ENCODE measurements at regions not wholly inside any gene's neighbourhood (a gene's known extent, or its start where the extent isn't known, plus 50 kb on each side); places are given as distances from the start of the nearest gene placed in this dataset.
A peak's percentile ranks its signal among the peaks of the same experiment; 100 is the strongest.

DNA sequence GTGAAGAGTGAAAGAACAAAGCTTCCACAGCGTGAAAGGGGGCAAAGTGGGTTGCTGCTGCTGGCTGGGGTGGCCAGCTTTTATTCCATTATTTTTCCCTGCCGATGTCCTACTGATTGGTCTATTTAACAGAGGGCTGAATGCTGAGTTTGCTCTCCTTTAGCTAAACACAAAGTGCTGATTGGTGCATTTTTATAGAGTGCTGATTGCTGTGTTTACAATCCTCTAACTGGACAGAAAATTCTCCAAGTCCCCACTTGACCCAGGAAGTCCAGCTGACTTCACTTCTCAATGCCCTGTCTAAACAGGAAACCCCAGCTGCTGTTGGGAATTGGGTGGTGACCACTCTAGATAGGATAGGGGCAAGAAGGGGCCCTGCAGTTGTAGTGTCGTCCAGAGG lies 335.6 kb upstream of the RBMY1B start:
- no peak for DNase-seq

DNA sequence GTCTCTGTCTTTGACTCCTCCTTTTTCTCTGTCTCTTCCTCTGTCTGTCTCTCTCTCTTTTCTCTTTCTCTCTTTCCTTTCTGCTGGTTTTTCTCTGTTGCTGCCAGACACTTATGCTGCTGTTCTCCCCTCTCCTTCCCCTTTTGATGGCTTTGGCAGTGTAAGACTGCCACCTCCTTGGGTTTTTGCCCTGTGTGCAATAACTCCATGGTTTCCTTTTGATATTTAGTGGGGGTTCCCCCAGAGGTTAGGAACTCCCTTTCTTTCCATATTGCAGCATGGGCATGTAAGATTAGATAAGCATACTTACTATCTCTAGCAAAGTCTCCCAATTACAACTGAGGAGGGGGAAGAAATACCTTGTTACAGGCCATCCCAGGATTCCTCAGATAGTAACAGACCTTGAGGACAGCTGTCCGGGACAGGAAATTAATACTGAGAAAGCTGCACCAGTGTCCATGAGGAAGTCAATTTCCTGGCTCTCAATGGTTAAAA lies 333.8 kb upstream of the RBMY1B start:
- no peak for DNase-seq

DNA sequence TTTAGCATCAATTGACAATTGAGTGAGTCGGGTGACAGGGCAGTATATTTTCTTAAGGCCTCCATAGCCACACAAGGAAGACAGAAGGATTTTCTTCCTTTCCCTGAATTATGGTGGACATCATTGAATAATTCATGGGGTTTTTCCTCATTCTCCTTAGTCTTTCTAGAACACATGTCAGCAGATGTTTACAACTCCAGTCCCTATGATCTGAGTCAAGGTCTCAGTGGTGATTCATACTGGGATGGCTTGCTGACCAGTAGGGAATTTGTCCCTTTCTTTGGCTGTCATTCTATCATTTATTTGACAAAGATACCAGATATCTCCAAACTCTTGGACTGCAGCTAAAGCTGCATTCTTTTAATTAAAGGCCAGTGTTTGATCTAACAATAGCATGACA lies 332.9 kb upstream of the RBMY1B start:
- DNase-seq: no peak

DNA sequence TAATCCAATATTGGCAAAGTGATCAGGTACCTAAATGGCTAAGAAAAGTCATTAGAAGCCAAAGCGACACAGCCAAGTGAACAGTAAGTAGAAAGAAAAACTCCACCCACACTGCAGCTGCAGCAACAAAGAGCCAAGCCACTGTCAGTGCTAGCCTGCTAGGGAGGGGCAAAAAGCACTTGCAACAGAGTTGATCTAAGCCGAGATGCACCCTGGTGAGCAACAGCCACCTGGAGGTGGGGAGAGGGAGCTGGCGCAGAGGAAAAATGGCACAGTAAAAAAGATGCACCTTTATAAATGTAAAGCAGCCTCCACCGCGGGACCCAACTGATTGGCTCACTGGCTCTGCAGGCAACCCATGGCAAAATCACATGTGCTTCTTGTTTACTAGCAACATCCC lies 330.2 kb upstream of the RBMY1B start:
- peak in 3 of 5 donors; percentile 14 to 40 (median 24) for DNase-seq

DNA sequence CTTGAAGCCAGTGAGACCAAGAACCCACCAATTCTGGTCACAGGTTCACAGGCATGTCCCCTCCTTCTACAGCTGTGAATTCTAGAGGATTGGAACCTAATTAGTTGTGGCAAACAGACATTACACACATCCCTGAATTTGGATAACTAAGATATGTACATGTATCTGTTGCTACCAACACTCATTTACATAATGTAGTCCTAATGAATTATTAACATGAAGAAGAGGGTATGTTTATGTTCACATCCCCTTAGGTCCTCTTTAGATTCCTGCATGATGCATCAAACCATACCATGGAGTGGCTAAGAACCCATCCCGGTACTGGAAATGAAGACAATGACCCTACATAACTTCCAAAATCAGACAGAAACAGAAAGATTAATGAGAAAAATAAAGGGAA lies 326.9 kb upstream of the RBMY1B start:
- DNase-seq: no peak

DNA sequence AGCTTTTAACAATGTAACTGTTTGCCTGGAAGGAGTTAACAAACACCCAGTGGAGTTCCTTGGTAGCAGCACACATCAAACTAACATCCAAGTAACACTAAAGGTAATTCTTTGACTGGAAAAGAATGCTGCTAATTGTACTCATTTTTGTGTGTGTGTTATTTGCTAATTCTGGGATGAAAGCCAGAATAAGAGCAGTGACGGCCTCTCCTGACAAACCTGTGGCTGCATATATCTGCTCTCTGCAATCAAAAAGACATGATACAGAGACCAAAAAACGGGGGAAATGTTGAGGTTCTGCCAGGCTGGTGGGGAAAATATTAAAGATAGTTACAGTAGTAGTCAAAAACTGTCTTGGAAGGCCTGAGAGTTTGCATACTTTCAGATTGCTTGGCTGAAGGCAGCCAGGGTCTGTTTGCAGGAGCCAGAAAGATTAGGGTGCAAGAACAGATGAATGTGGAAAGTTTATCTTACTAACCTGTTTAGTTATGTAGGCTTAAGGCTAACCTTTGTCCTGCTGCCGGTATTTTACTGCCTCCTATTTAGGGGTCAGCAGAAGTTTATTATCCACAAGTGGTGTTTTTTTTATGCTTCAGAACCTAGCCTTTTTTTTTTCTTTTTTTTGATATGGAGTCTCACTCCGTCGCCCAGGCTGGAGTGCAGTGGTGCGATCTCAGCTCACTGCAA lies 325.6 kb upstream of the RBMY1B start:
- DNase-seq: no peak

DNA sequence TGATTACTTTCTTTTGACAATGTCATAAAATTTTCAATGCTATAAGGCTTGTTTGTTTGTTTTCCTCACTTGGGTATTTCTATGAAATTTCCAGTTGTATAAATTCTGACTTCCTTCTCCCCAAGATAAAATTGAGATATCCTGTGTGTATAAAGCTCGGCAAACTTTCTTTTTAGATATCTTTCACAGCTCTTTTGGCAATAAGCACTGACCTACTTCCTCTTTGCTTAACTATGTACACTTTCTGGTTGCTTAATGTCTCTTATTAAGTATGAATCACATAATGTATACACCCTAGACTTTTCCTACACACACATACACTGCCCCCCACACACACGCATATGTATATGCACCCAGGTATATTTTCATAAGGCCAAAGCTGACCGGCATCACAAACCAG lies 318.4 kb upstream of the RBMY1B start:
- DNase-seq: no peak

DNA sequence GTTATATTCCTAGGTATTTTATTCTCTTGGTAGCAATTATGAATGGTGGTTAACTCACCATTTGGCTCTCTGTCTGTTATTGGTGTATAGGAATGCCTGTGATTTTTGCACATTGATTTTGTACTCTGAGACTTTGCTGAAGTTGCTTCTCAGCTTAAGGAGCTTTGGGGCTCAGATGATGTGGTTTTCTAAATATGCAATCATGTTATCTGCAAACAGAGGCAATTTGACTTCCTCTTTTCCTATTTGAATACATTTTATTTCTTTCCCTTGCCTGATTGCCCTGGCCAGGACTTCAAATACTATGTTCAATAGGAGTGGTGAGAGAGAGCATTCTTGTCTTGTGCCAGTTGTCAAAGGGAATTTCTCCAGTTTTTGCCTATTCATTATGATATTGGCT lies 310.9 kb upstream of the RBMY1B start:
- DNase-seq: no peak

DNA sequence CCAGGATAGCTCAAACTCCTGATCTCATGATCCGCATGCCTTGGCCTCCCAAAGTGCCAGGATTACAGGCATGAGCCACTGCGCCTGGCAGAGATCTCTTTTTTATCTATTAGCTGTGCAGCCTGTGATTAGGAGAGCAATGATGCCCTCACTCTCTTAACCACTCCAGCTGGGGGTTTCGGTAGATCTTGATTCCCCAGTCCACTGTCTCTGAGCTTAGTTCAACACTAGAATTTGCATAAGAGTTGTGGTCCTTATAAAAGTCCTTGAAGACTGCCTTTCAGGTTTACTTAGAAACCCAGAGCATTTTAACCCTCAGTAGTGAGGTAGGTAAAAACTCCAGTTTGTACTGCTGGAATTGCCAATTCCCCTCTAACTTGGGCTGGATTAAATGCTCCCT lies 283.3 kb upstream of the RBMY1B start:
- DNase-seq: no peak

DNA sequence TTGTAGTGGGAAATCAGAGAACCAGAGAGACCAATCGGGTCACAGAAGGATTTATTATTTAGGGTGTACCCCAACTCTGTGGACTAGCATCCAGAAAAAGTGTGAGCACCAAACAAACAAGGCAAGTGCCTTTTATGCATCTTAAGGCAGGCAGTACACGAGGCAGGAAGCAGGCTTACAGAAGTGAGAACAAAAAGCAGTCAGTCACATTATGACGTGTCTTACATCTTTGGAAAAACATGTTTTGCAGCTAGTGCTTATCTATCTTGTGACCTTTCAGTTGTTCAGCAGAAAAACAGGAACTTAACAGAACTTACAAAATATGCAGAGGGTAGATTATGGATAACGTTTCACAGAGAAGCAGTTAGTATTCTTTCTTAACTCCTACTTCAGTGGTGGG lies 270.9 kb upstream of the RBMY1B start:
- peak in 2 of 5 donors; percentile 6 to 34 for DNase-seq

DNA sequence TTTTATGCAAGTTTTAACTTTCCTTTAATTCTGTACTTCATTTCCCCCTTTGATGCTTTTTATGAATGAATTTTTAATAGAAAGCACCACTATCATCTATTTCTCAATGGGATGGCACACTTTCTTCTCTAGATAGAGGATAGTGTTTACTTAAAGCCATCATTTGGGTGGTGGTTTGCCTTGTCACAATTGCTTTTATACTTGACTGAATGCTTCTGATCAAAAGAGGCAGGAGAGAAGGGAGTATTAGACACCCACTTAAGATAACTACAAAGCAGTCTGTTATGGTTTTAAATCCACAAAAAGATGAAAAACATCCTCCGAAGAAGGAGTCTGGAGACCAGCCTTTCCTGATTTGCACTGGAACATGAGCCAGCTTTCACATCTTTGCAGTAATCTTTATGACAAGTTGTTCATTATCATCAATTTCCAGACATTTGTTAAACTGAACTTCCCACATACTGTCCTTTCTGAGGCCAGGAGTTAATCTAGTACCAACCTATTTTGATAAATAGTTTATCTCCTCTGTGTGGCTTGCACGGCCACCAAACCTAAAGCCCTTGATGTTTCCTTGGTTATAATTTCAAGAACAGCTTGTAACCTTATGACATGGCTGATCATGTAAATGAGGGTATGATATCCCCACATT lies 270.4 kb upstream of the RBMY1B start:
- DNase-seq: no peak

DNA sequence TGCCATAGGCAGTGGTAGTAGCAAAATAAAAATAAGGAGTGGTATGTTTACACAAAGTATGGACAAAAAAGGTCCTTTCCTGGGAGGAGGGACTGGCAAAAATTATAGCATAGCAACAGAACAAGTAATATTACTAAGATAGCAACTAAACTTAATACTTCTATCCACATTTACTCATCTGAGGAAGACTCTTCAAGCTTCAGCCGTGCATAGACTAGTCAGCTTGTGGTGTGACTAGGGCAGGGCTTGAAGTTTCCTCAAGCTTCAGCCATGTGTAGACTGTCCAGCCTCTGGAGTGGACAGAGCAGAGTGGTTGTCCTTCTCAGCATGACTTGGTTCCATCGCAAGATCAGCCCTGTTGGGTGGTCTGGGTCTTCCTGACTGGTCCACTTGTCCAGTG lies 268.3 kb upstream of the RBMY1B start:
- DNase-seq: no peak

DNA sequence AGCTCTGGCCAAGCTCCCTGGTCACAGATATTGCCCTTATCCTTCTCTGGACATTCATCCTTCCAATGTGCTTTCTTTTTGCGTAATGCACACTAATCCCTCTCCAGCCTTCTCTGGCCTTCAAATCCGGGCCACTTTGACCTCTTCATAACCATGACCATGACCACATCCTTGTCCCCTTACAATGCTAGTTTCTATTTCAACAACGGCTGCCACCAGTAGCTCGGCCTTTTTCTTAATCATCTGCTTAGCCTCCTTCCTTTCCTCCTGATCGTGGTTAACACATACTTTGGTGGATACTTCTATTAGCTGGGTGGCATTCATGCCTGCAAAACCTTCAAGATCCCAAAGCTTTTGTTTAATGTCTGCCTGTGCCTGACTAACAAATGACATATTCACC lies 264.4 kb upstream of the RBMY1B start:
- DNase-seq: no peak

DNA sequence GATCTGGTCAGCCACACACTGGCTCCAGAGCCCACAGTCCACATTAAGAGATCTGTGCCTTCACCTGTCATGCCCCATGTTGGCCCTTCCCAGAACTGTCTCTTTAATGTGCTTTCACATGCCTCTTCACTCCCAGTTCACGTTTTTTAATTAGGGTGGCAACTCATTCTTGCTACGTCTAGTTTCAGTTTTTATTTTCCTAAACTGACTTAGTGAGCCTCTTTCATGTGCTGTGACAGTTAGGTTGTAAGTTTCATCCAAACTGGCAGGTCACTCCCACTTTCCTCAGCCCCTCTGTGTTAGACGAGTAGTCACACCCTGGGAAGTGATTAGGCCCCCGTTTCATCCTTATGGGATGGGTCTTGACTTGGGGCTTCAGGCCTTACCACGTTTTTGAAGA lies 262.5 kb upstream of the RBMY1B start:
- DNase-seq: no peak

DNA sequence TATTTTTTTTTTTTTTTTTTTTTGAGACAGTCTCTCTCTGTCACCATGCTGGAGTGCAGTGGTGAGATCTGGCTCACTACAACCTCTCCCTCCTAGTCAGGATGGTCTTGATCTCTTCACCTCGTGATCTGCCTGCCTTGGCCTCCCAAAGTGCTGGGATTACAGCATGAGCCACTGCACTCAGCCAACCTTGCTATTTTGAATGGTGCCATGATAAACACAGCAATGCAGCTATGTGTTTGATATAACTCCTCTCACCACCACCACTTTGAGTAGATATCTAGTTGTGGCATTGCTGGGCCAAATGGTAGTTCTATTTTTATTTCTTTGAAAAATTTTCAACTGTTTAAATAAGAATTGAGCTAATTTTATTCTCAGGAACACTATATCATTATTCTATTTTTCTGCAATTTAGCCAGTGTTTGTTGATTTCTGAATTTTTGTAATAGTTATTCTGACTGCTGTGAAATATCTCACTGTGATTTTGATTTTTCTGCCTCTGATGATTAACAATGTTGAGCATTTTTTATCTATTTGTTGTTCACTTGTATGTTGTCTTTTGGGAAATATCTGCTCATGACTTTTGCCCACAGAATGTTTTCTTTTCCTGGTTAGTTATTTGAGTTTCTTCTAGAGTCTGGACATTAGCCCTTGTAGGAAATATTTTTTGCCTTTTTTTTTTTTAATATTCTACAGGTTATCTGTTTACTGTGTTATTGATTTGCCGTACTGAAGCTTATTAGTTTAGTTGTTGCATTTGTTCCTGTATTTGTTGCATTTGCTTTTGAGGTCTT lies 257.5 kb upstream of the RBMY1B start:
- DNase-seq: no peak

DNA sequence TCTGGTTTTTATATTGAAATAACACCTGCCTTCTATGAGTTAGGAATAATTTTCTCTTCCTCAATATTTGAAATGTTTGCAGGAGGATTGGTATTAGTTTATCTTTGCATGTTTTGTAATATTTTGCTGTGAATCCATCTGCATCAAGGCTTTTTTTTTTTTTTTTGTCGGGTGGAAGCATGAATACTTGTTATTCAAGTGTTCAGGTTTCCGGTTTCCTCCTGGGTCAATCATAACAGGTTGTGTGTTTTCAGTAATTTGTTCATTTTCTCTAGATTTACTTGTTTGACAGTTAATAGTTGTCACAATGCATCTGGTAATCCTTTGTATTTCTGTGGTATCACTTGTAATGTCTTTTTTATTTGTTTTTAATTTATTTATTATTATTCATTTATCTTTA lies 256.7 kb upstream of the RBMY1B start:
- no peak for DNase-seq

DNA sequence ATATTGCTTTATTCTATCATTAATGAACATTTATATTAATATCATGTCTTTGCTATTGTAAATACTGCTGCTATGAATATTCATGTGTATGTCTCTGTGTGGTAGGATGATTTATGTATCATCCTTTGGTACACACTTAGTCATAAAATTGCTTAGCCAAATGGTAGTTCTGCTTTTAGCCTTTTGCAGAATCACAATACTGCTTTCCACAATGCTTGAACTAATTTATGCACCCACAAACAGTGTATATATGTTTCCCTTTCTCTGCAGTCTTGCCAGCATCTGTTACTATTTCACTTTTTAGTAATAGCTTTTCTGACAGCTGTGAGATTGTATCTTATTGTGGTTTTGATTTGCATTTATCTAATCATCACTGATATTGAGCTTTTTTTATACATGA lies 254.3 kb upstream of the RBMY1B start:
- DNase-seq: no peak

DNA sequence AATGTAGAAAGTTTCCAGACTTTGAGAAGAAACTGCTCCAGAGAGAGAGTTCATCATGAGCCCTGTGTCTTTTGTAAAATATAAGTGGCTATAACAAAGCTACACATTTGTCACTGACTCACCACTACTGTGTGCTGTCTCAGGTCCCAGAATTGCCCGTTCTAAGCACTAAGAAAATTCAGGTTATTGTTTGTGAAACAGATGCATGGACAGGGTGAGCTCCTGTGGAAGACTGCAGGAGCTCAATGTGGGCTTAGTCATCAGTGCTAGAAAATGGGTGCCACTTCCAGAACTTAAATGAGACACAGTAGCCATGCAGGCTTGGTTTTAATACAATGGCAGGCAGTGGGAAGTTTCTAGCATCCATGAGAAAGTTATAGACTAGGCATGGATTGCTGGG lies 251.4 kb upstream of the RBMY1B start:
- DNase-seq: no peak

DNA sequence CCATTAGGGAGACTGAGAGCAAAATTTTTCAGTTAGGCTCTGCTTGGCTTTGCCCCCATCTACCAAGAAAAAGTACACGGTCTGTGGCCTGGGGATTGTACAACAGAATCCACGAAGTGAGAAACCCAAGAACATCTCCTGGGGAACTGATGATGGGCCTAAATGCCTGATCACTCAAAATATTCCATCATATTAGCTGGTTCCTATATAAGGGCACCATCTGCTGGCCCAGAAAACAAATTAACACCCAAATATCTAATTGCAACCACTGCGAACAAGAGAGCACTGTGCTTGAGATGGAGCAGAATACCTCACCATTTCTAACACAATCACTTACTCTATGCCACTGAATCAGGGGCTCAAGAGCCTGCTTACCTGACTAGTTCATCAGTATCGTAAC lies 250.8 kb upstream of the RBMY1B start:
- no peak for DNase-seq

DNA sequence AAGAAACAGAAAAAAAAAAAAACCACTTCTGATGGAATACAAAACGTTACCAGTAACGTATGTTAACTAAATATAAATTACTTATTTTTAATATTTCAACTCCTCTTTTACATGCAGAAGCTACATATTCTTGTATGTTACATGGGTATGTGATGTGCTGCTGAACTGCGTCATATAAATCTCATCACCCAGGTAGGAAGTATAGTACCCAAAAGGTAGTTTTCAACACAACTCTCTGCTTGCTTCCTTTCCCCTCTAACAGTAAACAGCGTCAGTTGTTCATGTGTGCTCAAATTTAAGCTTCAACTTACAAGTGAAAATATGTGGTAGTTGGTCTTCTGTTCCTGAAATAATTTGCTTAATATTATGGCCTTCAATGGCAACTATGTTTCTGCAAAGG lies 250.0 kb upstream of the RBMY1B start:
- no peak for DNase-seq

DNA sequence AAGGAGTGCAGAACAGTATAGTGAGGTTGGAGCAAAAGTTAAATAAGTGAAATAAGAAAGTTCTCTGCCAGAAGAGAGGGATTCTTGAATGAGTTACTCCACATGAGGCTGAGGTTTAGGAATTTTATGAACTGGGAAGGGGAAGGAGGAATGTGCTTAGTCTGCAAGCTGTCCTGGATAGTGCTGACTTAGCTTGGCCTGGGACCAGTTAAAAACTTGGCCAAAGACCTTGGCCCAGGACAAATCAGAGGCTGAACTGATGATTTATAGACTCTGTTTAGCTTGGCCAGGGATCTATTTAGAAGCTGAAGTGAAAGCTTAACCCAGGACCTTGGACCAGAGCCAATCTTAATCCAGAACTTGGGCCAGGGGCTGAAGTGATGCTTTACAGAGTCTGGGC lies 244.4 kb upstream of the RBMY1B start:
- DNase-seq: no peak

DNA sequence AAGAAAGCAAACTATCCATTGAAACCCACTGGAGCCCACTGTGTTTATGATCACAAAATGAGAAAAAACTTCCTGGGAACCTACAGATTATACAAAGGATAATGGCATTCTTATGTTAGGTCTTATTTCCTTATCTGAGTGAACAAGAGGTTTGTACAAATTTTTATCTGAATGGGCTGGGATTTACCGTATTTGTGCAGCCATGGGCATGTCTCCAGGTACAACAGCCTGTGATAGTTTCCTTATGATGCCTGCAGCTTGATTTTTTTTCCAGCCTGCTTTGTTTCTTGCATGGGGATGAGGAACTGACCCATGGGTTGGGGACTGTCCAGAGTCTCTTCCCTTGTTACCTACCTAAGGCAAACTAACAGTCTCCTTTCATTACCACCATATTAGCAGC lies 244.0 kb upstream of the RBMY1B start:
- DNase-seq: no peak

DNA sequence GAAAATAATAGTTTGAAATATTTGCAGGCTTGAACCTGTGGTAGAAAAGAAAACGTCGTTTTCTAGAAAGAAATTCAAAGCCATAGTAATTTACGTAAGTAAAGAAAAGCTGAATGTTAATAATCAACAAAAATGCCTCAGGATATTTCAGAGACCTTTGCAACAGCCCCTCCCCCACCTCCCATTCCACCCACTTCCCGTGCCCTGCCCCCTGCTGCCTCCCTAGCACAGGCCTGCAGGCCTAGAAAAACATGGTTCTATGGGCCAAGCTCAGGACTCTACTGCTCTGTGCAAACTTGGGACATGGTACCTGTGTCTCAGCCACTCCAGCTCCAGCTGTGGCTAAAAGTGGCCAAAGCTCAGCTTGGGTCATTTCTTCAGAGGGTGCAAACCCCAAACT lies 223.4 kb upstream of the RBMY1B start:
- DNase-seq: no peak

DNA sequence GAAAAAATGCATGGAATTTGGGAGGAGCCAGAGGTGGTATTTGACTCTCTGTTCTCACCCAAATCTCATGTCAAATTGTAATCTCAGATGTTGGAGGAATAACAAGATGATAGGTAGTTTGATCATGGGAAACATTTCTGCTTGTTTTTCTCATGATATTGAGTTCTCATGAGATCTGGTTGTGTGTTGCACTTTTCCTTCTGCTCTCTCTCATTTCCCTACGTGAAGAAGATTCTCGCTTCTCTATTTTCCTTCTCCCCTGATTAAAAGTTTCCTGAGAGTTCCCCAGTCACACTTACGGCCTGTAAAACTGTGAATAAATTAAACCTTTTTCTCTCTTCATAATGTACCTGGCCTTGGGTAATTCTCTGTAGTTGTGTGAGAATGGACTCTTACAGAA lies 222.2 kb upstream of the RBMY1B start:
- no peak for DNase-seq

Measured in T-helper 1 cell (primary cell).